Stomach (tissue), 8 donors: ENCODE measurements at regions not wholly inside any gene's neighbourhood (a gene's known extent, or its start where the extent isn't known, plus 50 kb on each side); places are given as distances from the start of the nearest gene placed in this dataset.

ENCODE experiments used
- DNase-seq, 2 donors: peaks; one replicate each; pipeline versions ENCODE4 v3.0.0 to v3.0.0-alpha.2; 2013 to 2019
- H3K27ac ChIP-seq, 5 donors: fragments of 200-600 bp in 4 of 5; sonication (generic) in 4 of 5; one replicate each; pipeline ENCODE4 v1.5.1; 2013 to 2019; ENCODE audit warnings: mild to moderate bottlenecking in 1 of 5, moderate library complexity in 1 of 5
- H3K27me3 ChIP-seq, 3 donors: fragments of 200-600 bp; sonication (generic); one replicate each; pipeline ENCODE4 v1.5.1; 2017 to 2019; ENCODE audit warnings: mixed run types in 1 of 3
- H3K36me3 ChIP-seq, 4 donors: fragments of 200-600 bp; sonication (generic); 1 replicate in 3 of 4; 2 replicates in 1 of 4; pipeline ENCODE4 v1.5.1; 2016 to 2019
- H3K4me1 ChIP-seq, 4 donors: fragments of 200-600 bp; sonication (generic); one replicate each; pipeline ENCODE4 v1.5.1; 2016 to 2019
- H3K4me3 ChIP-seq, 4 donors: fragments of 200-600 bp; sonication (generic) in 3 of 4; one replicate each; pipeline ENCODE4 v1.5.1; 2016 to 2019; ENCODE audit warnings: mild to moderate bottlenecking in 1 of 4
- H3K9me3 ChIP-seq, 4 donors: fragments of 200-600 bp; sonication (generic); one replicate each; pipeline ENCODE4 v1.5.1; 2016 to 2019
- EP300 ChIP-seq: sonication (generic); formaldehyde crosslinking; IDR thresholded peaks from one replicate; pipeline ENCODE4 v1.6.1; 2017; ENCODE audit warnings: antibody characterized with exemption
- POLR2A ChIP-seq, 4 donors: fragments of 450-650 bp; IDR thresholded peaks; one replicate each; pipeline ENCODE4 v1.6.1; 2016; ENCODE audit warnings: antibody characterized with exemption in 4 of 4, control low read depth in 2 of 4, mild to moderate bottlenecking in 1 of 4, moderate library complexity in 1 of 4
- POLR2AphosphoS5 ChIP-seq, 3 donors: sonication (generic); formaldehyde crosslinking; IDR thresholded peaks; one replicate each; pipeline ENCODE4 v1.6.1; 2016; ENCODE audit warnings: antibody characterized with exemption in 3 of 3
- WGBS, 5 donors: extraction: QIAGEN DNeasy Blood & Tissue Kit in 3 of 5; methylation state at CpG; one replicate each; pipeline versions ENCODE4 v1.1.5 to v1.1.7; 2013 to 2018; 5-methylcytosine and 5-hydroxymethylcytosine counted together
- intact Hi-C: fragments of 100-400 bp; cut with DNase I; formaldehyde crosslinking; loops from one replicate; pipeline ENCODE4 v1.15.1; 2023; ENCODE audit warnings: low total_unique reads
- TF ChIP-seq, protein P1 (sequence below), 7 experiments: fragments of 450-650 bp in 4 of 7; fragments of 200-600 bp in 3 of 7; sonication (generic) in 3 of 7; IDR thresholded peaks; one replicate each; pipeline ENCODE4 v1.5.1; 2016 to 2019; ENCODE audit warnings: antibody characterized with exemption in 7 of 7, control low read depth in 2 of 7, mild to moderate bottlenecking in 1 of 7
- donor health status: healthy with polysubstance abuse.
- donor health status: Bipolar disorder and iron deficiency.
- donor health status: healthy.

GRCh38 chr9:24936117-24936516 is 390.4 kb upstream of the IZUMO3 start:
- Histone ChIP-seq H3K4me3 (no peak overlapping the region), H3K27ac (no peak overlapping the region), H3K36me3 (no peaks in the 10 kb centered on the region), H3K4me1 (no peaks in the 10 kb centered on the region), H3K9me3 (no peaks in the 10 kb centered on the region), H3K27me3 (no peaks in the 10 kb centered on the region)
- intact Hi-C loops = no loop called here
- no peak for TF ChIP-seq EP300
- TF ChIP-seq, protein P1, sequence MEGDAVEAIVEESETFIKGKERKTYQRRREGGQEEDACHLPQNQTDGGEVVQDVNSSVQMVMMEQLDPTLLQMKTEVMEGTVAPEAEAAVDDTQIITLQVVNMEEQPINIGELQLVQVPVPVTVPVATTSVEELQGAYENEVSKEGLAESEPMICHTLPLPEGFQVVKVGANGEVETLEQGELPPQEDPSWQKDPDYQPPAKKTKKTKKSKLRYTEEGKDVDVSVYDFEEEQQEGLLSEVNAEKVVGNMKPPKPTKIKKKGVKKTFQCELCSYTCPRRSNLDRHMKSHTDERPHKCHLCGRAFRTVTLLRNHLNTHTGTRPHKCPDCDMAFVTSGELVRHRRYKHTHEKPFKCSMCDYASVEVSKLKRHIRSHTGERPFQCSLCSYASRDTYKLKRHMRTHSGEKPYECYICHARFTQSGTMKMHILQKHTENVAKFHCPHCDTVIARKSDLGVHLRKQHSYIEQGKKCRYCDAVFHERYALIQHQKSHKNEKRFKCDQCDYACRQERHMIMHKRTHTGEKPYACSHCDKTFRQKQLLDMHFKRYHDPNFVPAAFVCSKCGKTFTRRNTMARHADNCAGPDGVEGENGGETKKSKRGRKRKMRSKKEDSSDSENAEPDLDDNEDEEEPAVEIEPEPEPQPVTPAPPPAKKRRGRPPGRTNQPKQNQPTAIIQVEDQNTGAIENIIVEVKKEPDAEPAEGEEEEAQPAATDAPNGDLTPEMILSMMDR (IDR thresholded peaks at IDR 0.05) = no peak
- no peak for TF ChIP-seq POLR2AphosphoS5 (IDR thresholded peaks at IDR 0.05)
- no peak for TF ChIP-seq POLR2A (IDR thresholded peaks at IDR 0.05)
- WGBS, 5 donors = 66 to 70% (median 68%) methylated on average over 3 of the region's 3 CpGs
- no peak for DNase-seq

DNA sequence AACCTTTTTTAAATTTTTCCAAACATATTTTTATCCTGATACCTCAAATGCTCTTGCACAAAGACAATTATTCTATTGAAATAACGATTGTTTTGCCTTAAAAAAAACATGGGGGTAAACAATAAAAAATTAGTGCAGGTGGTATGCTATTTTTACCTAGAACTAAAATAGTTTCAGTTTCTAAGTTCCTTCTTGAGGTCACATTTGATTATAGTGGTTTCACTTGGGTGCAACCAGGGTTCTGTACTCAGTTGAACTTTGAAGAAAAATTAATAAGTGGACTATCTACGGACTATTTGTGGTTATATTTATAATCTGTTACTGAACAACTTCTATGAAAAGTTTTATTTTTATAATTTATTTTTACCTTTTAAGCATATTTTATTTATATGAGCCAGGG is 387.1 kb upstream of the IZUMO3 start:
- WGBS, 5 donors = 75 to 80% (median 77%) methylated on average over 2 of the region's 2 CpGs
- Histone ChIP-seq H3K4me1 (no peaks in the 10 kb centered on the region), H3K9me3 (no peaks in the 10 kb centered on the region), H3K27ac (no peak overlapping the region), H3K36me3 (no peaks in the 10 kb centered on the region), H3K4me3 (no peak overlapping the region), H3K27me3 (no peaks in the 10 kb centered on the region)
- TF ChIP-seq EP300 (no peak), POLR2A (IDR thresholded peaks at IDR 0.05) (no peak), POLR2AphosphoS5 (IDR thresholded peaks at IDR 0.05) (no peak)
- TF ChIP-seq, protein P1 (IDR thresholded peaks at IDR 0.05) = no peak
- DNase-seq = no peak
- intact Hi-C loops = no loop called here

GRCh38 chr9:24931894-24932293 is 386.2 kb upstream of the IZUMO3 start:
- Histone ChIP-seq H3K27ac (no peak overlapping the region), H3K9me3 (no peaks in the 10 kb centered on the region), H3K36me3 (no peaks in the 10 kb centered on the region), H3K27me3 (no peaks in the 10 kb centered on the region), H3K4me3 (no peak overlapping the region), H3K4me1 (no peaks in the 10 kb centered on the region)
- WGBS, 5 donors = 49 to 55% (median 53%) methylated on average over 3 of the region's 3 CpGs
- no peak for TF ChIP-seq EP300
- TF ChIP-seq POLR2A (IDR thresholded peaks at IDR 0.05) = no peak
- intact Hi-C loops = no loop called here
- DNase-seq = no peak

DNA sequence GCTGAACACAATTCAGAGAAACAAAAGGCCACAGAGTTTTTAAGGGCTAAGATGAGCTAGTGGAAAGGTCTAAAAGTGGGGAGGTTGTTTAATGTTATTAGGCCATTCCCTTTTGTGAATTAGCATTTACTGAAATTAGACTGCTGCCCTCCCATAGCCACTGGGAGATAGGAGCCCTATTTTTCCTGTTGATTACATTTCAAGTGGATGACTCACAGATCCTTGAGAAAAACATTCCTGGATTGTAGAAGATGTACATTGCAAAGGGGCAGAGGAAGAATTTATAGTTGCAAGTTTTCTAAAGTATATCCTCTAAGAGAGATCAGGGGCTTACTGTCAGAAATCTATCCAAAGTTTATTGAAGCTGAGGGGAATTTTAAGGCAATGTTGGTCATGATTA is 367.1 kb upstream of the IZUMO3 start:
- intact Hi-C loops = no loop called here
- Histone ChIP-seq H3K36me3 (no peaks in the 10 kb centered on the region), H3K4me1 (no peaks in the 10 kb centered on the region), H3K27me3 (no peaks in the 10 kb centered on the region), H3K4me3 (no peak overlapping the region), H3K9me3 (peaks cover 0 to 17% (median 0%) of the 10 kb centered on the region in 4 donors), H3K27ac (no peak overlapping the region)
- TF ChIP-seq POLR2A (IDR thresholded peaks at IDR 0.05) (no peak), POLR2AphosphoS5 (IDR thresholded peaks at IDR 0.05) (no peak), EP300 (no peak)
- TF ChIP-seq, protein P1 (IDR thresholded peaks at IDR 0.05) = no peak
- DNase-seq = no peak

DNA sequence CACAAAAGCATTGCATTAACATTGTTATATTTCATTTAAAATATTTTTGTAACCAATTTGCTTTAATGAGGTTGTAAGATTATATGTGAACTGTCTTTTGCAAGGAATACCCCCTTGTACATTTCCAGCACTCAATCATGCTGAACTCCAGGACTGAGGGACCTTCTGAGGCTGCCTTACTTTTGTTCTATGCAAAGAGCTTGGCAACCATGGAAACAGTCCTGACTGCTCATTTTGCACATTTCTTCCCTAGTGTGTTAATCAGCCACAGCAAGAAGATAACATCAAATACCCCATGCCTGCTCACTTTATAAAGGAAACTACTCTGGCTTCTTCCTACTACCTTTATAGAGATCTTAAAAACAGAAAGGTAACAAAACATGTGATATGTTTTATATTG is 355.6 kb upstream of the IZUMO3 start:
- Histone ChIP-seq H3K36me3 (no peaks in the 10 kb centered on the region), H3K9me3 (peaks cover 0 to 17% (median 0%) of the 10 kb centered on the region in 4 donors), H3K27ac (no peak overlapping the region), H3K4me1 (no peaks in the 10 kb centered on the region), H3K4me3 (no peak overlapping the region), H3K27me3 (no peaks in the 10 kb centered on the region)
- intact Hi-C loops = no loop called here
- no peak for DNase-seq
- TF ChIP-seq POLR2AphosphoS5 (IDR thresholded peaks at IDR 0.05) (no peak), EP300 (no peak), POLR2A (IDR thresholded peaks at IDR 0.05) (no peak)
- TF ChIP-seq, protein P1 (IDR thresholded peaks at IDR 0.05) = no peak
